HepG2 (cell line): ENCODE measurements at regions not wholly inside any gene's neighbourhood (a gene's known extent, or its start where the extent isn't known, plus 50 kb on each side); places are given as distances from the start of the nearest gene placed in this dataset.

Experiments
- CHCHD3 ChIP-seq: sonication (generic); formaldehyde crosslinking; IDR thresholded peaks from 2 replicates; pipeline ENCODE4 v1.8.0; 2022; ENCODE audit warnings: mild to moderate bottlenecking, missing genetic modification reagents, moderate library complexity
- HMG20B ChIP-seq: conservative IDR thresholded peaks from 2 replicates; pipeline ENCODE4 v1.6.1; 2016; ENCODE audit warnings: missing genetic modification reagents, missing compliant biosample characterization
- JUNB ChIP-seq: sonication (generic); formaldehyde crosslinking; IDR thresholded peaks from 2 replicates; pipeline ENCODE4 v1.8.0; 2022; ENCODE audit warnings: missing genetic modification reagents, mild to moderate bottlenecking, borderline replicate concordance
- KLF16 ChIP-seq, 2 experiments: sonication (generic) in 1 of 2; formaldehyde crosslinking in 1 of 2; IDR thresholded peaks; 2 replicates each; pipeline versions ENCODE4 v1.6.1 to v1.8.0; 2016 to 2023; ENCODE audit warnings: missing genetic modification reagents in 2 of 2, missing compliant biosample characterization in 1 of 2
- NR2C2 ChIP-seq: sonication (generic); formaldehyde crosslinking; IDR thresholded peaks from 2 replicates; pipeline ENCODE4 v1.4.0; 2020; ENCODE audit warnings: missing genetic modification reagents, mild to moderate bottlenecking, moderate library complexity, borderline replicate concordance
- RARA ChIP-seq: IDR thresholded peaks from 2 replicates; pipeline ENCODE4 v1.6.1; 2016; ENCODE audit warnings: missing genetic modification reagents, missing compliant biosample characterization
- SNRNP70 ChIP-seq: fragments of 200-400 bp; formaldehyde crosslinking; IDR thresholded peaks from 2 replicates; pipeline ENCODE4 v1.6.1; 2017; ENCODE audit warnings: mild to moderate bottlenecking, low read depth, low read length, moderate library complexity
- SOX5 ChIP-seq: IDR thresholded peaks from 2 replicates; pipeline ENCODE4 v1.6.1; 2016; ENCODE audit warnings: borderline replicate concordance
- TBX3 ChIP-seq: fragments of 450-650 bp; IDR thresholded peaks from 2 replicates; pipeline ENCODE4 v1.6.1; 2017; ENCODE audit warnings: antibody characterized with exemption, mild to moderate bottlenecking, inconsistent platforms, borderline replicate concordance
- TRIM24 ChIP-seq: sonication (generic); formaldehyde crosslinking; IDR thresholded peaks from 2 replicates; pipeline ENCODE4 v1.8.0; 2022; ENCODE audit warnings: mild to moderate bottlenecking, missing genetic modification reagents
- ZNF280D ChIP-seq: sonication (generic); formaldehyde crosslinking; IDR thresholded peaks from 2 replicates; pipeline ENCODE4 v1.5.1; 2020; ENCODE audit warnings: mild to moderate bottlenecking, missing genetic modification reagents
- ZNF33B ChIP-seq: sonication (generic); formaldehyde crosslinking; IDR thresholded peaks from 2 replicates; pipeline ENCODE4 v1.5.1; 2020; ENCODE audit warnings: mild to moderate bottlenecking, missing genetic modification reagents
- ZNF446 ChIP-seq: sonication (generic); formaldehyde crosslinking; IDR thresholded peaks from 2 replicates; pipeline ENCODE4 v1.5.0; 2020; ENCODE audit warnings: mild to moderate bottlenecking, missing genetic modification reagents
- ZNF7 ChIP-seq: IDR thresholded peaks from 2 replicates; pipeline ENCODE4 v1.6.1; 2016; ENCODE audit warnings: missing biosample characterization, missing genetic modification reagents
- ZNF749 ChIP-seq: sonication (generic); formaldehyde crosslinking; IDR thresholded peaks from 2 replicates; pipeline ENCODE4 v1.8.0; 2022; ENCODE audit warnings: mild to moderate bottlenecking, missing genetic modification reagents, moderate library complexity, borderline replicate concordance
- TF ChIP-seq, protein P1 (sequence below): sonication (generic); formaldehyde crosslinking; IDR thresholded peaks from 2 replicates; pipeline ENCODE4 v1.5.0; 2020; ENCODE audit warnings: mild to moderate bottlenecking, missing genetic modification reagents
- TF ChIP-seq, protein P2 (sequence below): sonication (generic); formaldehyde crosslinking; IDR thresholded peaks from 2 replicates; pipeline ENCODE4 v1.4.0; 2020; ENCODE audit warnings: mild to moderate bottlenecking, missing genetic modification reagents

GRCh38 chr2:61671561-61672315 lies 133.6 kb upstream of the XPO1 start (continued):
- TF ChIP-seq TRIM24 (CRISPR knock-in tag) = no peak
- no peak for TF ChIP-seq ZNF33B (CRISPR knock-in tag)
- no peak for TF ChIP-seq ZNF749 (CRISPR knock-in tag)
- TF ChIP-seq, protein P1, sequence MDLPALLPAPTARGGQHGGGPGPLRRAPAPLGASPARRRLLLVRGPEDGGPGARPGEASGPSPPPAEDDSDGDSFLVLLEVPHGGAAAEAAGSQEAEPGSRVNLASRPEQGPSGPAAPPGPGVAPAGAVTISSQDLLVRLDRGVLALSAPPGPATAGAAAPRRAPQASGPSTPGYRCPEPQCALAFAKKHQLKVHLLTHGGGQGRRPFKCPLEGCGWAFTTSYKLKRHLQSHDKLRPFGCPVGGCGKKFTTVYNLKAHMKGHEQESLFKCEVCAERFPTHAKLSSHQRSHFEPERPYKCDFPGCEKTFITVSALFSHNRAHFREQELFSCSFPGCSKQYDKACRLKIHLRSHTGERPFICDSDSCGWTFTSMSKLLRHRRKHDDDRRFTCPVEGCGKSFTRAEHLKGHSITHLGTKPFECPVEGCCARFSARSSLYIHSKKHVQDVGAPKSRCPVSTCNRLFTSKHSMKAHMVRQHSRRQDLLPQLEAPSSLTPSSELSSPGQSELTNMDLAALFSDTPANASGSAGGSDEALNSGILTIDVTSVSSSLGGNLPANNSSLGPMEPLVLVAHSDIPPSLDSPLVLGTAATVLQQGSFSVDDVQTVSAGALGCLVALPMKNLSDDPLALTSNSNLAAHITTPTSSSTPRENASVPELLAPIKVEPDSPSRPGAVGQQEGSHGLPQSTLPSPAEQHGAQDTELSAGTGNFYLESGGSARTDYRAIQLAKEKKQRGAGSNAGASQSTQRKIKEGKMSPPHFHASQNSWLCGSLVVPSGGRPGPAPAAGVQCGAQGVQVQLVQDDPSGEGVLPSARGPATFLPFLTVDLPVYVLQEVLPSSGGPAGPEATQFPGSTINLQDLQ (CRISPR knock-in tag) = no peak
- TF ChIP-seq KLF16 (CRISPR knock-in tag; IDR thresholded peaks at IDR 0.05) = no peak
- TF ChIP-seq SNRNP70 = no peak
- no peak for TF ChIP-seq CHCHD3 (CRISPR knock-in tag)
- no peak for TF ChIP-seq NR2C2 (CRISPR knock-in tag)
- no peak for TF ChIP-seq JUNB (CRISPR knock-in tag)
- peak; percentile 61; the same call in 1 of the 2 replicates for TF ChIP-seq SOX5 (CRISPR knock-in tag)
- TF ChIP-seq, protein P2, sequence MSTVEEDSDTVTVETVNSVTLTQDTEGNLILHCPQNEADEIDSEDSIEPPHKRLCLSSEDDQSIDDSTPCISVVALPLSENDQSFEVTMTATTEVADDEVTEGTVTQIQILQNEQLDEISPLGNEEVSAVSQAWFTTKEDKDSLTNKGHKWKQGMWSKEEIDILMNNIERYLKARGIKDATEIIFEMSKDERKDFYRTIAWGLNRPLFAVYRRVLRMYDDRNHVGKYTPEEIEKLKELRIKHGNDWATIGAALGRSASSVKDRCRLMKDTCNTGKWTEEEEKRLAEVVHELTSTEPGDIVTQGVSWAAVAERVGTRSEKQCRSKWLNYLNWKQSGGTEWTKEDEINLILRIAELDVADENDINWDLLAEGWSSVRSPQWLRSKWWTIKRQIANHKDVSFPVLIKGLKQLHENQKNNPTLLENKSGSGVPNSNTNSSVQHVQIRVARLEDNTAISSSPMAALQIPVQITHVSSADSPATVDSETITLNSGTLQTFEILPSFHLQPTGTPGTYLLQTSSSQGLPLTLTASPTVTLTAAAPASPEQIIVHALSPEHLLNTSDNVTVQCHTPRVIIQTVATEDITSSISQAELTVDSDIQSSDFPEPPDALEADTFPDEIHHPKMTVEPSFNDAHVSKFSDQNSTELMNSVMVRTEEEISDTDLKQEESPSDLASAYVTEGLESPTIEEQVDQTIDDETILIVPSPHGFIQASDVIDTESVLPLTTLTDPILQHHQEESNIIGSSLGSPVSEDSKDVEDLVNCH (CRISPR knock-in tag) = no peak
- TF ChIP-seq ZNF7 (CRISPR knock-in tag) = no peak
- TF ChIP-seq HMG20B = 0 out of 2 replicates have a peak, but pooled peaks have one; percentile 20
- TF ChIP-seq ZNF280D (CRISPR knock-in tag) = no peak
- peak; percentile 56 for TF ChIP-seq RARA
- TF ChIP-seq ZNF446 (CRISPR knock-in tag) = no peak
- TF ChIP-seq TBX3 = no peak
